NB4 (cell line): ENCODE measurements at regions not wholly inside any gene's neighbourhood (a gene's known extent, or its start where the extent isn't known, plus 50 kb on each side); places are given as distances from the start of the nearest gene placed in this dataset.
"Not testable (repeated sequence)": the region's sequence is repeated elsewhere in the genome, so short reads cannot be mapped to it uniquely, and the experiment has no call there.

Experiments used
- MAX ChIP-seq: IDR thresholded peaks from 2 replicates; pipeline ENCODE4 v1.6.1; 2011; ENCODE audit warnings: low read depth, low read length
- MYC ChIP-seq: IDR thresholded peaks from 2 replicates; pipeline ENCODE4 v1.6.1; 2011; ENCODE audit warnings: low read depth, low read length
- POLR2A ChIP-seq: IDR thresholded peaks from 2 replicates; pipeline ENCODE4 v1.6.1; 2011; ENCODE audit warnings: mild to moderate bottlenecking; ENCODE audit not compliant: insufficient read length; ENCODE audit errors: extremely low read depth
- TF ChIP-seq, protein P1 (sequence below): IDR thresholded peaks from one replicate; pipeline ENCODE4 v1.5.1; 2012; ENCODE audit warnings: low read depth, low read length

- TF ChIP-seq, protein P1, sequence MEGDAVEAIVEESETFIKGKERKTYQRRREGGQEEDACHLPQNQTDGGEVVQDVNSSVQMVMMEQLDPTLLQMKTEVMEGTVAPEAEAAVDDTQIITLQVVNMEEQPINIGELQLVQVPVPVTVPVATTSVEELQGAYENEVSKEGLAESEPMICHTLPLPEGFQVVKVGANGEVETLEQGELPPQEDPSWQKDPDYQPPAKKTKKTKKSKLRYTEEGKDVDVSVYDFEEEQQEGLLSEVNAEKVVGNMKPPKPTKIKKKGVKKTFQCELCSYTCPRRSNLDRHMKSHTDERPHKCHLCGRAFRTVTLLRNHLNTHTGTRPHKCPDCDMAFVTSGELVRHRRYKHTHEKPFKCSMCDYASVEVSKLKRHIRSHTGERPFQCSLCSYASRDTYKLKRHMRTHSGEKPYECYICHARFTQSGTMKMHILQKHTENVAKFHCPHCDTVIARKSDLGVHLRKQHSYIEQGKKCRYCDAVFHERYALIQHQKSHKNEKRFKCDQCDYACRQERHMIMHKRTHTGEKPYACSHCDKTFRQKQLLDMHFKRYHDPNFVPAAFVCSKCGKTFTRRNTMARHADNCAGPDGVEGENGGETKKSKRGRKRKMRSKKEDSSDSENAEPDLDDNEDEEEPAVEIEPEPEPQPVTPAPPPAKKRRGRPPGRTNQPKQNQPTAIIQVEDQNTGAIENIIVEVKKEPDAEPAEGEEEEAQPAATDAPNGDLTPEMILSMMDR, result not testable (repeated sequence)
- TF ChIP-seq POLR2A, MYC, MAX: not testable (repeated sequence)
Observed at GRCh38 chr3:195981778-195982177, 73.4 kb upstream of the TNK2 start.
